Loucy (cell line): ENCODE measurements at regions not wholly inside any gene's neighbourhood (a gene's known extent, or its start where the extent isn't known, plus 50 kb on each side); places are given as distances from the start of the nearest gene placed in this dataset.
A peak's percentile ranks its signal among the peaks of the same experiment; 100 is the strongest.

ENCODE experiments used
- H2AFZ ChIP-seq: fragments of 200-600 bp; sonication (generic); 2 replicates; pipeline ENCODE4 v1.6.0; 2016; ENCODE audit warnings: antibody characterized with exemption, mild to moderate bottlenecking, low read length, moderate library complexity
- H3F3A ChIP-seq: fragments of 200-600 bp; 2 replicates; pipeline ENCODE4 v1.6.0; 2016; ENCODE audit warnings: antibody characterized with exemption, low read depth, mild to moderate bottlenecking
- H3K27me3 ChIP-seq: fragments of 200-600 bp; sonication (generic); 2 replicates; pipeline ENCODE4 v1.6.1; 2014; ENCODE audit warnings: low read length, mild to moderate bottlenecking; ENCODE audit not compliant: insufficient read depth, poor library complexity, severe bottlenecking
- H3K36me3 ChIP-seq: fragments of 200-600 bp; sonication (generic); 2 replicates; pipeline ENCODE4 v1.6.1; 2016; ENCODE audit warnings: low read length; ENCODE audit not compliant: insufficient read depth
- H3K4me1 ChIP-seq: fragments of 200-600 bp; sonication (generic); 2 replicates; pipeline ENCODE4 v1.5.1; 2014; ENCODE audit warnings: low read length, mild to moderate bottlenecking; ENCODE audit not compliant: insufficient read depth, poor library complexity, severe bottlenecking
- H3K4me2 ChIP-seq: fragments of 200-600 bp; sonication (generic); 2 replicates; pipeline ENCODE4 v1.6.0; 2014; ENCODE audit warnings: antibody characterized with exemption, low read length, low read depth, mild to moderate bottlenecking; ENCODE audit not compliant: poor library complexity, severe bottlenecking
- H3K4me3 ChIP-seq: fragments of 200-600 bp; sonication (generic); 2 replicates; pipeline ENCODE4 v1.5.1; 2014; ENCODE audit warnings: low read length, mild to moderate bottlenecking, mixed read lengths; ENCODE audit not compliant: poor library complexity, severe bottlenecking
- H3K79me2 ChIP-seq: fragments of 200-600 bp; sonication (generic); 2 replicates; pipeline ENCODE4 v1.6.1; 2014; ENCODE audit warnings: low read length; ENCODE audit not compliant: insufficient read depth
- H3K9ac ChIP-seq: fragments of 200-600 bp; sonication (generic); 2 replicates; pipeline ENCODE4 v1.6.0; 2014; ENCODE audit warnings: mild to moderate bottlenecking, low read depth, low read length, moderate library complexity; ENCODE audit not compliant: poor library complexity, severe bottlenecking
- H3K9me2 ChIP-seq: fragments of 200-600 bp; sonication (generic); replicated peaks from 2 replicates; pipeline ENCODE4 v1.6.1; 2016; ENCODE audit warnings: low read depth, low read length, mixed read lengths
- H3K9me3 ChIP-seq: fragments of 200-600 bp; sonication (generic); 2 replicates; pipeline ENCODE4 v1.6.1; 2014; ENCODE audit warnings: mild to moderate bottlenecking, antibody characterized with exemption, low read length, low read depth; ENCODE audit not compliant: insufficient read depth
- H4K20me1 ChIP-seq: fragments of 200-600 bp; sonication (generic); 2 replicates; pipeline ENCODE4 v1.6.0; 2014; ENCODE audit warnings: antibody characterized with exemption, low read length, mild to moderate bottlenecking; ENCODE audit not compliant: insufficient read depth, poor library complexity, severe bottlenecking
- CTCF ChIP-seq: fragments of 200-600 bp; sonication (generic); conservative IDR thresholded peaks from 2 replicates; pipeline ENCODE4 v1.5.1; 2014; ENCODE audit warnings: mild to moderate bottlenecking, antibody characterized with exemption, low read length
- EZH2phosphoT487 ChIP-seq: fragments of 200-600 bp; IDR thresholded peaks from 2 replicates; pipeline ENCODE4 v1.6.1; 2018; ENCODE audit warnings: antibody characterized with exemption, mild to moderate bottlenecking, moderate library complexity, borderline replicate concordance

GRCh38 chr6:137967689-137968454, 100.8 kb downstream of the TNFAIP3 start:
- Histone ChIP-seq H4K20me1 (no peaks in the 10 kb centered on the region), H3K79me2 (no peaks in the 10 kb centered on the region), H3K9ac (no peak overlapping the region), H3K27me3 (no peaks in the 10 kb centered on the region), H3K36me3 (no peaks in the 10 kb centered on the region), H3K4me1 (peaks cover 27% of the 10 kb centered on the region), H3K9me2 (no peaks in the 10 kb centered on the region), H3F3A (no peaks in the 10 kb centered on the region), H3K9me3 (no peaks in the 10 kb centered on the region), H3K4me3 (no peak overlapping the region), H3K4me2 (no peak overlapping the region), H2AFZ (no peak overlapping the region)
- TF ChIP-seq EZH2phosphoT487 (no peak), CTCF (no peak)

GRCh38 chr6:137968455-137968804, 101.4 kb downstream of the TNFAIP3 start:
- Histone ChIP-seq H3K79me2 (no peaks in the 10 kb centered on the region), H3K4me3 (no peak overlapping the region), H3K9me2 (no peaks in the 10 kb centered on the region), H4K20me1 (no peaks in the 10 kb centered on the region), H3F3A (no peaks in the 10 kb centered on the region), H3K9me3 (no peaks in the 10 kb centered on the region), H2AFZ (no peak overlapping the region), H3K4me1 (peaks cover 27% of the 10 kb centered on the region), H3K27me3 (no peaks in the 10 kb centered on the region), H3K9ac (no peak overlapping the region), H3K4me2 (peak overlapping the region; percentile 21), H3K36me3 (no peaks in the 10 kb centered on the region)
- no peak for TF ChIP-seq EZH2phosphoT487
- no peak for TF ChIP-seq CTCF

GRCh38 chr6:137968901-137969300, 101.8 kb downstream of the TNFAIP3 start:
- no peaks in the 10 kb centered on the region for H3K9me2 ChIP-seq
- no peaks in the 10 kb centered on the region for H3K9me3 ChIP-seq
- TF ChIP-seq EZH2phosphoT487 (no peak), CTCF (no peak)
- H3K27me3 ChIP-seq: no peaks in the 10 kb centered on the region
- H3F3A ChIP-seq: no peaks in the 10 kb centered on the region
- H3K9ac ChIP-seq: no peak overlapping the region
- H3K4me2 ChIP-seq: peak overlapping the region; percentile 21
- H3K4me1 ChIP-seq: peaks cover 27% of the 10 kb centered on the region
- no peaks in the 10 kb centered on the region for H4K20me1 ChIP-seq
- no peak overlapping the region; the same call in 1 of the 2 replicates for H2AFZ ChIP-seq
- H3K4me3 ChIP-seq: no peak overlapping the region
- H3K36me3 ChIP-seq: no peaks in the 10 kb centered on the region
- H3K79me2 ChIP-seq: no peaks in the 10 kb centered on the region
